ENCODE measurements at regions not wholly inside any gene's neighbourhood (a gene's known extent, or its start where the extent isn't known, plus 50 kb on each side); places are given as distances from the start of the nearest gene placed in this dataset.

- WGBS, 2 donors = 68 to 84% methylated on average over 6 of the region's 10 CpGs
Measured at GRCh38 chr10:130361351-130362105, 225.3 kb downstream of the GLRX3 start.

DNA sequence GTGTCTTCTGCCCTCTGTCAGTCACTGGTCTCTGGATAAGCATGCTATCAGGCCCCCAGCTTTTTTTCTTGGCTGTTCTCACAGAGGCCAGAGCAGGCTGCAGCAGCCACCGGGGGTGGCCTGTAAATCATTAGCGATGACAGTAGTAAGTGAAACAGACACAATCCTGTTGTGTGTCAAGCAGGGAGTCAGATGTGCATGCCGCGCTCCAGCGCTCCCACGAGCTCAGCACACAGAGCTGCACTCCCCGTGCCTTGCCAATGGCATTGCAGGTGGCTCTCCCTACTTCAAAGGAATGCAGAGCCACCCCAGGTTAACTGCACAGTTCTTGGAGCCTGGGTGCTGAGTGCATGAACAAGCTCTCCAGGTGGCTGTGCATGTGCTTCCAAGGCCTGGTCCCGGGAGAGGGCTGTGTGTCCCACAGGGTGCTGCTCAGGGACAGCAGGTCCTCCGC is 226.1 kb downstream of the GLRX3 start:
- Histone ChIP-seq H3K27ac (no peak overlapping the region), H3K27me3 (peaks cover 0 to 7% (median 0%) of the 10 kb centered on the region in 4 donors), H3K9me3 (peaks cover 0 to 4% (median 0%) of the 10 kb centered on the region in 3 donors), H3K4me3 (no peak overlapping the region), H3K4me1 (no peaks in the 10 kb centered on the region), H3K36me3 (no peaks in the 10 kb centered on the region)
- no peak for DNase-seq
- intact Hi-C loops (cut with DNase I) = no loop called here
- TF ChIP-seq, protein P1, sequence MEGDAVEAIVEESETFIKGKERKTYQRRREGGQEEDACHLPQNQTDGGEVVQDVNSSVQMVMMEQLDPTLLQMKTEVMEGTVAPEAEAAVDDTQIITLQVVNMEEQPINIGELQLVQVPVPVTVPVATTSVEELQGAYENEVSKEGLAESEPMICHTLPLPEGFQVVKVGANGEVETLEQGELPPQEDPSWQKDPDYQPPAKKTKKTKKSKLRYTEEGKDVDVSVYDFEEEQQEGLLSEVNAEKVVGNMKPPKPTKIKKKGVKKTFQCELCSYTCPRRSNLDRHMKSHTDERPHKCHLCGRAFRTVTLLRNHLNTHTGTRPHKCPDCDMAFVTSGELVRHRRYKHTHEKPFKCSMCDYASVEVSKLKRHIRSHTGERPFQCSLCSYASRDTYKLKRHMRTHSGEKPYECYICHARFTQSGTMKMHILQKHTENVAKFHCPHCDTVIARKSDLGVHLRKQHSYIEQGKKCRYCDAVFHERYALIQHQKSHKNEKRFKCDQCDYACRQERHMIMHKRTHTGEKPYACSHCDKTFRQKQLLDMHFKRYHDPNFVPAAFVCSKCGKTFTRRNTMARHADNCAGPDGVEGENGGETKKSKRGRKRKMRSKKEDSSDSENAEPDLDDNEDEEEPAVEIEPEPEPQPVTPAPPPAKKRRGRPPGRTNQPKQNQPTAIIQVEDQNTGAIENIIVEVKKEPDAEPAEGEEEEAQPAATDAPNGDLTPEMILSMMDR (IDR thresholded peaks at IDR 0.05) = no peak
- TF ChIP-seq POLR2A (IDR thresholded peaks at IDR 0.05) = no peak
- WGBS, 2 donors = 20 to 31% methylated on average over 2 of the region's 9 CpGs

More at GRCh38 chr10:130361351-130362105, 225.3 kb downstream of the GLRX3 start:
- Histone ChIP-seq H3K27me3 (peaks cover 0 to 7% (median 0%) of the 10 kb centered on the region in 4 donors), H3K4me1 (no peaks in the 10 kb centered on the region), H3K4me3 (no peak overlapping the region), H3K9me3 (peaks cover 0 to 4% (median 0%) of the 10 kb centered on the region in 3 donors), H3K27ac (no peak overlapping the region), H3K36me3 (no peaks in the 10 kb centered on the region)
- intact Hi-C loops (cut with DNase I) = no loop called here
- TF ChIP-seq, protein P1 (IDR thresholded peaks at IDR 0.05) = no peak
- no peak for TF ChIP-seq POLR2A (IDR thresholded peaks at IDR 0.05)
- DNase-seq = no peak

- Histone ChIP-seq H3K9me3 (peaks cover 0 to 4% (median 0%) of the 10 kb centered on the region in 3 donors), H3K27ac (no peak overlapping the region), H3K27me3 (peaks cover 0 to 7% (median 0%) of the 10 kb centered on the region in 4 donors), H3K4me1 (no peaks in the 10 kb centered on the region), H3K4me3 (no peak overlapping the region), H3K36me3 (no peaks in the 10 kb centered on the region)
- no peak for DNase-seq
- 90% methylated on average over 3 of the region's 5 CpGs; no CpG with 5 or more reads in 1 of the 2 donors for WGBS, 2 donors
- intact Hi-C loops (cut with DNase I) = no loop called here
- TF ChIP-seq, protein P1 (IDR thresholded peaks at IDR 0.05) = no peak
- no peak for TF ChIP-seq POLR2A (IDR thresholded peaks at IDR 0.05)
Measured at GRCh38 chr10:130363051-130363450, 226.9 kb downstream of the GLRX3 start.

GRCh38 chr10:130363899-130364445 is 227.8 kb downstream of the GLRX3 start:
- Histone ChIP-seq H3K9me3 (peaks cover 0 to 2% (median 0%) of the 10 kb centered on the region in 3 donors), H3K4me3 (no peak overlapping the region), H3K27ac (no peak overlapping the region), H3K36me3 (no peaks in the 10 kb centered on the region), H3K4me1 (no peaks in the 10 kb centered on the region), H3K27me3 (peaks cover 0 to 7% (median 0%) of the 10 kb centered on the region in 4 donors)
- no peak for DNase-seq
- TF ChIP-seq POLR2A (IDR thresholded peaks at IDR 0.05) = no peak
- TF ChIP-seq, protein P1 (IDR thresholded peaks at IDR 0.05) = no peak
- WGBS, 2 donors = 83 to 85% methylated on average over 5 to 8 of the region's 8 CpGs
- intact Hi-C loops (cut with DNase I) = no loop called here
